Stomach (tissue), 4 donors: ENCODE measurements at regions not wholly inside any gene's neighbourhood (a gene's known extent, or its start where the extent isn't known, plus 50 kb on each side); places are given as distances from the start of the nearest gene placed in this dataset.
A peak's percentile ranks its signal among the peaks of the same experiment; 100 is the strongest.

ENCODE experiments used
- CTCF ChIP-seq, 7 experiments: fragments of 450-650 bp in 4 of 7; fragments of 200-600 bp in 3 of 7; sonication (generic) in 3 of 7; IDR thresholded peaks; one replicate each; pipeline ENCODE4 v1.5.1; 2016 to 2019; ENCODE audit warnings: antibody characterized with exemption in 7 of 7, control low read depth in 2 of 7, mild to moderate bottlenecking in 1 of 7
- POLR2A ChIP-seq, 4 donors: fragments of 450-650 bp; IDR thresholded peaks; one replicate each; pipeline ENCODE4 v1.6.1; 2016; ENCODE audit warnings: antibody characterized with exemption in 4 of 4, control low read depth in 2 of 4, mild to moderate bottlenecking in 1 of 4, moderate library complexity in 1 of 4
- POLR2AphosphoS5 ChIP-seq, 3 donors: sonication (generic); formaldehyde crosslinking; IDR thresholded peaks; one replicate each; pipeline ENCODE4 v1.6.1; 2016; ENCODE audit warnings: antibody characterized with exemption in 3 of 3

GRCh38 chr5:174571662-174572397 lies 152.6 kb upstream of the MSX2 start:
- TF ChIP-seq CTCF (IDR thresholded peaks at IDR 0.05) (no peak), POLR2A (IDR thresholded peaks at IDR 0.05) (no peak), POLR2AphosphoS5 (IDR thresholded peaks at IDR 0.05) (peak in 2 of 3 donors; percentile 48 to 73)
